ENCODE measurements at regions not wholly inside any gene's neighbourhood (a gene's known extent, or its start where the extent isn't known, plus 50 kb on each side); places are given as distances from the start of the nearest gene placed in this dataset.

GRCh38 chr12:93027041-93027440 lies 97.9 kb upstream of the EEA1 start:
- H3K4me2 ChIP-seq (ENCODE audit: low read length), result no peak overlapping the region
- no peak overlapping the region for H3K27ac ChIP-seq (ENCODE audit: low read depth, low read length)
- ChIA-PET RAD21 (ENCODE audit: low non-redundant PET in 1 of 2, low total read pairs in 2 of 2, uncharacterized antibody in 2 of 2, unreplicated experiment in 2 of 2) (no interaction called here), POLR2A (no interaction called here), CTCF (interaction anchor here (1.3 kb wide), 1 partner anchor 370 kb away, joined by 4 read pairs; no protein-coding TSS in a partner anchor)
- ATAC-seq (no peak), DNase-seq (ENCODE audit: low read depth, low spot score) (no peak)
- H3K27me3 ChIP-seq (ENCODE audit: insufficient read depth, low read length), result no peaks in the 10 kb centered on the region
- TF ChIP-seq SP1 (IDR thresholded peaks at IDR 0.05; ENCODE audit: low read depth) (no peak), ELF1 (IDR thresholded peaks at IDR 0.05; ENCODE audit: borderline replicate concordance, low read depth) (no peak), EGR1 (IDR thresholded peaks at IDR 0.05; ENCODE audit: low read depth) (no peak), POLR2A (IDR thresholded peaks at IDR 0.05; ENCODE audit: borderline replicate concordance, extremely low read depth, insufficient read depth, insufficient read length) (no peak), RAD21 (IDR thresholded peaks at IDR 0.05; ENCODE audit: low read depth) (no peak), JUND (IDR thresholded peaks at IDR 0.05) (no peak), CBX3 (IDR thresholded peaks at IDR 0.05; ENCODE audit: low read depth) (no peak), YY1 (IDR thresholded peaks at IDR 0.05; ENCODE audit: extremely low read depth, insufficient replicate concordance, low read depth, low read length) (no peak), REST (IDR thresholded peaks at IDR 0.05; ENCODE audit: low read depth) (no peak), ZNF274 (IDR thresholded peaks at IDR 0.05; ENCODE audit: low read depth, low read length) (no peak), TCF7L2 (IDR thresholded peaks at IDR 0.05; ENCODE audit: borderline replicate concordance, extremely low read depth, insufficient read depth, insufficient read length) (no peak), CEBPB (IDR thresholded peaks at IDR 0.05; ENCODE audit: low read depth) (no peak), ZBTB33 (IDR thresholded peaks at IDR 0.05; ENCODE audit: extremely low read depth, insufficient replicate concordance, low read length) (no peak), POLR2AphosphoS5 (IDR thresholded peaks at IDR 0.05; ENCODE audit: low read depth, low read length) (no peak), FOSL1 (IDR thresholded peaks at IDR 0.05; ENCODE audit: low read depth) (no peak), MAX (IDR thresholded peaks at IDR 0.05) (no peak), EZH2phosphoT487 (IDR thresholded peaks at IDR 0.05; ENCODE audit: borderline replicate concordance) (no peak), SRF (IDR thresholded peaks at IDR 0.05; ENCODE audit: low read depth) (no peak)
- TF ChIP-seq, protein P1, sequence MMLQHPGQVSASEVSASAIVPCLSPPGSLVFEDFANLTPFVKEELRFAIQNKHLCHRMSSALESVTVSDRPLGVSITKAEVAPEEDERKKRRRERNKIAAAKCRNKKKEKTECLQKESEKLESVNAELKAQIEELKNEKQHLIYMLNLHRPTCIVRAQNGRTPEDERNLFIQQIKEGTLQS (IDR thresholded peaks at IDR 0.05), result no peak
- H3K79me2 ChIP-seq (ENCODE audit: insufficient read depth, low read length), result no peaks in the 10 kb centered on the region
- intact Hi-C loops (cut with micrococcal nuclease), result loop anchor here (5.0 kb wide), 1 partner anchor 355 kb away; no protein-coding TSS in a partner anchor
- H3K4me3 ChIP-seq (replicated peaks in 1 of 2; ENCODE audit: low read depth in 1 of 2, low read length in 2 of 2), result no peak overlapping the region
- no peaks in the 10 kb centered on the region for H3K9me2 ChIP-seq (ENCODE audit: insufficient read depth)
- no peaks in the 10 kb centered on the region for H4K20me1 ChIP-seq (ENCODE audit: insufficient read depth)
- no peaks in the 10 kb centered on the region for H3K4me1 ChIP-seq (ENCODE audit: control insufficient read depth in 1 of 2, insufficient read depth in 2 of 2, low read length in 2 of 2)
- no peak overlapping the region for H2AFZ ChIP-seq (ENCODE audit: low read depth, low read length, poor library complexity, severe bottlenecking)
- no peaks in the 10 kb centered on the region for H3K9me3 ChIP-seq (ENCODE audit: control insufficient read depth in 1 of 2, insufficient read depth in 1 of 2, low read depth in 1 of 2, low read length in 2 of 2)
- no peak overlapping the region for H3K9ac ChIP-seq (ENCODE audit: low read length)
- no peaks in the 10 kb centered on the region for H3K36me3 ChIP-seq (ENCODE audit: control insufficient read depth in 1 of 2, insufficient read depth in 2 of 2, low read length in 2 of 2)
- BruUV-seq (replicated peaks), result no TSS peak
